ENCODE measurements at regions not wholly inside any gene's neighbourhood (a gene's known extent, or its start where the extent isn't known, plus 50 kb on each side); places are given as distances from the start of the nearest gene placed in this dataset.

DNA sequence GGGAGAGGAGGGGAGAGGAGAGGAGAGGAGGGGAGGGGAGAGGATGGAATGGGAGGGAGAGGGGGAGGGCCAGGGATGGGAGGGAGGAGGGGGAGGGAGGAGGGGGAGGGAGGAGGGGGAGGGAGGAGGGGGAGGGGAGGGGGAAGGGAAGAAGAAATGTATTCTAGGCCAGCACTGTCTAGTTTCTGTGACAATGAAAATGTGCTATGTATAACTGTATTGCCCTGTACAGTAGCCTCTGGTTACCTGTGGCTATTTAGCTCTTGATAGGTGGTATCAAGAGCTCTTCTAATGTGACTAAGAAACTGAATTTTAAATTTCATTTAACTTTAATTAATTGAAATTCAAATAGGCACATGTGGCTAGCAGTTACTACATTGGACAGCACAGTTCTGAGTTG lies 143.1 kb downstream of the BTC start:
- TF ChIP-seq POLR2A (IDR thresholded peaks at IDR 0.05) (no peak), CTCF (IDR thresholded peaks at IDR 0.05) (no peak)
